ENCODE measurements at regions not wholly inside any gene's neighbourhood (a gene's known extent, or its start where the extent isn't known, plus 50 kb on each side); places are given as distances from the start of the nearest gene placed in this dataset.
"Not testable (repeated sequence)": the region's sequence is repeated elsewhere in the genome, so short reads cannot be mapped to it uniquely, and the experiment has no call there.

- peaks cover 2 to 3% of the 10 kb centered on the region in 2 donors for H3K9me3 Mint-ChIP-seq
- no peak overlapping the region for H3K4me3 Mint-ChIP-seq
- DNase-seq, result no peak
- no peaks in the 10 kb centered on the region for H3K4me1 Mint-ChIP-seq
- ATAC-seq, result no peak
- no peak for TF ChIP-seq CTCF (IDR thresholded peaks at IDR 0.05)
- intact Hi-C loops (cut with micrococcal nuclease), result no loop called here
- H3K27me3 Mint-ChIP-seq (ENCODE audit: low read depth in 2 of 2), result no peaks in the 10 kb centered on the region
- H3K9me3 ChIP-seq (ENCODE audit: control insufficient read depth, insufficient read depth, low read length), result no peaks in the 10 kb centered on the region
- H3K27ac ChIP-seq (ENCODE audit: low read length), result no peak overlapping the region
- no peak overlapping the region for H3K4me3 ChIP-seq (ENCODE audit: low read length)
- no peaks in the 10 kb centered on the region for H3K36me3 Mint-ChIP-seq
- no peaks in the 10 kb centered on the region for H3K36me3 ChIP-seq (ENCODE audit: control insufficient read depth, insufficient read depth, low read length)
- H3K27ac Mint-ChIP-seq, result no peak overlapping the region
- 58% methylated on average over 5 of the region's 5 CpGs for WGBS (ENCODE audit: insufficient coverage)
- H3K4me1 ChIP-seq (ENCODE audit: control insufficient read depth, insufficient read depth, low read length), result no peaks in the 10 kb centered on the region
- H3K27me3 ChIP-seq (ENCODE audit: control insufficient read depth, insufficient read depth, low read length), result no peaks in the 10 kb centered on the region
Measured at GRCh38 chr5:62886603-62887315, 308.1 kb downstream of the LRRC70 start.

GRCh38 chr5:62837330-62837729 lies 258.7 kb downstream of the LRRC70 start:
- H3K9me3 ChIP-seq (ENCODE audit: control insufficient read depth, insufficient read depth, low read length); H3K4me1 Mint-ChIP-seq; H3K4me1 ChIP-seq (ENCODE audit: control insufficient read depth, insufficient read depth, low read length); H3K4me3 ChIP-seq (ENCODE audit: low read length); H3K4me3 Mint-ChIP-seq; H3K27ac Mint-ChIP-seq; H3K36me3 ChIP-seq (ENCODE audit: control insufficient read depth, insufficient read depth, low read length); H3K27me3 ChIP-seq (ENCODE audit: control insufficient read depth, insufficient read depth, low read length); intact Hi-C loops (cut with micrococcal nuclease); DNase-seq; H3K27ac ChIP-seq (ENCODE audit: low read length); ATAC-seq; H3K36me3 Mint-ChIP-seq; H3K27me3 Mint-ChIP-seq (ENCODE audit: low read depth in 2 of 2): not testable (repeated sequence)
- H3K9me3 Mint-ChIP-seq, result peaks cover 10 to 12% of the 10 kb centered on the region in 2 donors
- 76% methylated on average over 5 of the region's 5 CpGs for whole genome bisulfite sequencing (ENCODE audit: insufficient coverage)

GRCh38 chr5:62829604-62829986 lies 251.0 kb downstream of the LRRC70 start:
- no peaks in the 10 kb centered on the region for H3K27me3 ChIP-seq (ENCODE audit: control insufficient read depth, insufficient read depth, low read length)
- DNase-seq (no peak), ATAC-seq (no peak)
- no peak for TF ChIP-seq CTCF (IDR thresholded peaks at IDR 0.05)
- no peaks in the 10 kb centered on the region for H3K36me3 Mint-ChIP-seq
- H3K27ac ChIP-seq (ENCODE audit: low read length), result no peak overlapping the region
- H3K27ac Mint-ChIP-seq, result no peak overlapping the region
- H3K4me1 ChIP-seq (ENCODE audit: control insufficient read depth, insufficient read depth, low read length), result no peaks in the 10 kb centered on the region
- H3K4me3 Mint-ChIP-seq, result no peak overlapping the region
- no peaks in the 10 kb centered on the region for H3K9me3 ChIP-seq (ENCODE audit: control insufficient read depth, insufficient read depth, low read length)
- no peak overlapping the region for H3K4me3 ChIP-seq (ENCODE audit: low read length)
- no peaks in the 10 kb centered on the region for H3K36me3 ChIP-seq (ENCODE audit: control insufficient read depth, insufficient read depth, low read length)
- no peaks in the 10 kb centered on the region for H3K4me1 Mint-ChIP-seq
- intact Hi-C loops (cut with micrococcal nuclease), result no loop called here
- H3K9me3 Mint-ChIP-seq, result peaks cover 0 to 8% of the 10 kb centered on the region in 2 donors
- H3K27me3 Mint-ChIP-seq (ENCODE audit: low read depth in 2 of 2), result no peaks in the 10 kb centered on the region
- 73% methylated on average over 2 of the region's 2 CpGs for WGBS (ENCODE audit: insufficient coverage)

GRCh38 chr5:62828742-62829603 lies 250.4 kb downstream of the LRRC70 start:
- no peaks in the 10 kb centered on the region for H3K4me1 ChIP-seq (ENCODE audit: control insufficient read depth, insufficient read depth, low read length)
- no peaks in the 10 kb centered on the region for H3K27me3 ChIP-seq (ENCODE audit: control insufficient read depth, insufficient read depth, low read length)
- Mint-ChIP-seq H3K4me3 (no peak overlapping the region), H3K27me3 (ENCODE audit: low read depth in 2 of 2) (no peaks in the 10 kb centered on the region), H3K36me3 (no peaks in the 10 kb centered on the region), H3K9me3 (peaks cover 0 to 7% of the 10 kb centered on the region in 2 donors), H3K4me1 (no peaks in the 10 kb centered on the region), H3K27ac (no peak overlapping the region)
- H3K36me3 ChIP-seq (ENCODE audit: control insufficient read depth, insufficient read depth, low read length), result no peaks in the 10 kb centered on the region
- no peak for TF ChIP-seq CTCF (IDR thresholded peaks at IDR 0.05)
- no peaks in the 10 kb centered on the region for H3K9me3 ChIP-seq (ENCODE audit: control insufficient read depth, insufficient read depth, low read length)
- no peak overlapping the region for H3K4me3 ChIP-seq (ENCODE audit: low read length)
- no peak overlapping the region for H3K27ac ChIP-seq (ENCODE audit: low read length)
- no peak for ATAC-seq
- intact Hi-C loops (cut with micrococcal nuclease), result no loop called here
- 75% methylated on average over 5 of the region's 5 CpGs for WGBS (ENCODE audit: insufficient coverage)
- no peak for DNase-seq
